GM19395 (cell line): ENCODE measurements at regions not wholly inside any gene's neighbourhood (a gene's known extent, or its start where the extent isn't known, plus 50 kb on each side); places are given as distances from the start of the nearest gene placed in this dataset.
"Not testable (repeated sequence)": the region's sequence is repeated elsewhere in the genome, so short reads cannot be mapped to it uniquely, and the experiment has no call there.

ENCODE experiments used
- ATAC-seq: cut with Tn5 transposase; IDR thresholded peaks from one replicate; pipeline ENCODE4 v1.9.1; 2021; ENCODE audit warnings: mild to moderate bottlenecking, moderate library complexity; ENCODE audit not compliant: unreplicated experiment

GRCh38 chr6:14510038-14510437 lies 392.5 kb downstream of the CD83 start:
- no peak for ATAC-seq

- ATAC-seq, result no peak
Measured at GRCh38 chr6:14511061-14511586, 393.6 kb downstream of the CD83 start.

- no peak for ATAC-seq
Measured at GRCh38 chr6:14512246-14512645, 394.7 kb downstream of the CD83 start.

- no peak for ATAC-seq
Measured at GRCh38 chr6:14513496-14514393, 396.2 kb downstream of the CD83 start.

GRCh38 chr6:14516956-14517355 lies 399.4 kb downstream of the CD83 start:
- ATAC-seq, result no peak

GRCh38 chr6:14517516-14518105 lies 400.0 kb downstream of the CD83 start:
- no peak for ATAC-seq

- no peak for ATAC-seq
Measured at GRCh38 chr6:14518515-14519217, 401.1 kb downstream of the CD83 start.

GRCh38 chr6:14520029-14520428 lies 402.5 kb downstream of the CD83 start:
- ATAC-seq, result no peak

GRCh38 chr6:14520536-14520935 lies 403.0 kb downstream of the CD83 start:
- ATAC-seq, result no peak

- ATAC-seq, result no peak
Measured at GRCh38 chr6:14521141-14521540, 403.6 kb downstream of the CD83 start.

GRCh38 chr6:14521861-14522260 lies 404.3 kb downstream of the CD83 start:
- not testable (repeated sequence) for ATAC-seq

GRCh38 chr6:14524319-14524718 lies 406.7 kb downstream of the CD83 start:
- no peak for ATAC-seq

GRCh38 chr6:14530385-14530784 lies 412.8 kb downstream of the CD83 start:
- ATAC-seq, result no peak

GRCh38 chr6:14533446-14533845 lies 415.9 kb downstream of the CD83 start:
- no peak for ATAC-seq

- no peak for ATAC-seq
Measured at GRCh38 chr6:14537030-14537429, 419.5 kb downstream of the CD83 start.

- no peak for ATAC-seq
Measured at GRCh38 chr6:14540276-14540675, 422.7 kb downstream of the CD83 start.

- ATAC-seq, result no peak
Measured at GRCh38 chr6:14540810-14541540, 423.4 kb downstream of the CD83 start.

GRCh38 chr6:14542670-14543366 lies 425.2 kb downstream of the CD83 start:
- no peak for ATAC-seq

- ATAC-seq, result no peak
Measured at GRCh38 chr6:14543971-14544585, 426.5 kb downstream of the CD83 start.

GRCh38 chr6:14544666-14545065 lies 427.1 kb downstream of the CD83 start:
- no peak for ATAC-seq
